HG03095 (cell line): ENCODE measurements at regions not wholly inside any gene's neighbourhood (a gene's known extent, or its start where the extent isn't known, plus 50 kb on each side); places are given as distances from the start of the nearest gene placed in this dataset.
"Not testable (repeated sequence)": the region's sequence is repeated elsewhere in the genome, so short reads cannot be mapped to it uniquely, and the experiment has no call there.

Experiments used
- ATAC-seq: cut with Tn5 transposase; IDR thresholded peaks from one replicate; pipeline ENCODE4 v1.9.1; 2021; ENCODE audit warnings: moderate library complexity; ENCODE audit not compliant: unreplicated experiment

GRCh38 chr4:163681208-163681821 lies 186.8 kb downstream of the TMA16 start:
- peak; percentile 80 for ATAC-seq

GRCh38 chr4:163688856-163689255 lies 194.4 kb downstream of the TMA16 start:
- no peak for ATAC-seq

GRCh38 chr4:163693211-163693610 lies 198.7 kb downstream of the TMA16 start:
- ATAC-seq = no peak

GRCh38 chr4:163693776-163694175 lies 199.3 kb downstream of the TMA16 start:
- no peak for ATAC-seq

GRCh38 chr4:163694385-163694784 lies 199.9 kb downstream of the TMA16 start:
- no peak for ATAC-seq

- ATAC-seq = no peak
Measured at GRCh38 chr4:163697121-163697520, 202.6 kb downstream of the TMA16 start.

GRCh38 chr4:163700383-163700782 lies 205.9 kb downstream of the TMA16 start:
- not testable (repeated sequence) for ATAC-seq

- ATAC-seq = peak; percentile 96
Measured at GRCh38 chr4:163701916-163702315, 207.4 kb downstream of the TMA16 start.

GRCh38 chr4:163702736-163703135 lies 208.2 kb downstream of the TMA16 start:
- no peak for ATAC-seq

- no peak for ATAC-seq
Measured at GRCh38 chr4:163703251-163703650, 208.8 kb downstream of the TMA16 start.

GRCh38 chr4:163707873-163708272 lies 213.4 kb downstream of the TMA16 start:
- no peak for ATAC-seq

GRCh38 chr4:163709601-163710000 lies 215.1 kb downstream of the TMA16 start:
- ATAC-seq = no peak

GRCh38 chr4:163710158-163710557 lies 215.7 kb downstream of the TMA16 start:
- ATAC-seq = no peak

- not testable (repeated sequence) for ATAC-seq
Measured at GRCh38 chr4:163724495-163724894, 230.0 kb downstream of the TMA16 start.

GRCh38 chr4:163726641-163727040 lies 232.2 kb downstream of the TMA16 start:
- no peak for ATAC-seq

GRCh38 chr4:163731071-163731470 lies 236.6 kb downstream of the TMA16 start:
- ATAC-seq = no peak

- no peak for ATAC-seq
Measured at GRCh38 chr4:163732473-163732872, 238.0 kb downstream of the TMA16 start.

GRCh38 chr4:163736876-163737275 lies 242.4 kb downstream of the TMA16 start:
- ATAC-seq = no peak

- not testable (repeated sequence) for ATAC-seq
Measured at GRCh38 chr4:163737846-163738245, 243.4 kb downstream of the TMA16 start.

GRCh38 chr4:163738521-163738920 lies 244.0 kb downstream of the TMA16 start:
- no peak for ATAC-seq

GRCh38 chr4:163744861-163745260 lies 250.4 kb downstream of the TMA16 start:
- ATAC-seq = peak; percentile 96

- ATAC-seq = no peak
Measured at GRCh38 chr4:163747293-163747692, 252.8 kb downstream of the TMA16 start.

- ATAC-seq = no peak
Measured at GRCh38 chr4:163747886-163748285, 253.4 kb downstream of the TMA16 start.
